ENCODE measurements at regions not wholly inside any gene's neighbourhood (a gene's known extent, or its start where the extent isn't known, plus 50 kb on each side); places are given as distances from the start of the nearest gene placed in this dataset.

- no peak overlapping the region for H3K4me2 ChIP-seq
- no peak overlapping the region for H3K4me3 ChIP-seq (IDR thresholded peaks at IDR 0.05; ENCODE audit: insufficient read depth, low read depth, low read length)
- H3K27me3 ChIP-seq (ENCODE audit: insufficient read depth, low read depth), result no peaks in the 10 kb centered on the region
- no peaks in the 10 kb centered on the region for H3K4me1 ChIP-seq (ENCODE audit: low read depth, poor library complexity, severe bottlenecking)
- no peaks in the 10 kb centered on the region for H3K36me3 ChIP-seq (ENCODE audit: insufficient read depth)
- H4K20me1 ChIP-seq (ENCODE audit: insufficient read depth), result no peaks in the 10 kb centered on the region
- no peak overlapping the region for H3K9ac ChIP-seq
- no peaks in the 10 kb centered on the region for H3K79me2 ChIP-seq (ENCODE audit: insufficient read depth, low read depth)
- TF ChIP-seq CTCF (conservative IDR thresholded peaks at IDR 0.05; ENCODE audit: low read depth, low read length), result no peak
- no peak overlapping the region for H3K27ac ChIP-seq
- no peak overlapping the region for H2AFZ ChIP-seq (ENCODE audit: low read depth)
Observed at GRCh38 chr1:232384171-232384883, 245.6 kb downstream of the SIPA1L2 start.

GRCh38 chr1:232383455-232384123 lies 246.3 kb downstream of the SIPA1L2 start:
- Histone ChIP-seq H4K20me1 (ENCODE audit: insufficient read depth) (no peaks in the 10 kb centered on the region), H2AFZ (ENCODE audit: low read depth) (no peak overlapping the region), H3K27me3 (ENCODE audit: insufficient read depth, low read depth) (no peaks in the 10 kb centered on the region), H3K27ac (no peak overlapping the region), H3K4me3 (IDR thresholded peaks at IDR 0.05; ENCODE audit: insufficient read depth, low read depth, low read length) (no peak overlapping the region), H3K36me3 (ENCODE audit: insufficient read depth) (no peaks in the 10 kb centered on the region), H3K9ac (no peak overlapping the region), H3K4me1 (ENCODE audit: low read depth, poor library complexity, severe bottlenecking) (no peaks in the 10 kb centered on the region), H3K4me2 (no peak overlapping the region), H3K79me2 (ENCODE audit: insufficient read depth, low read depth) (no peaks in the 10 kb centered on the region)
- no peak for TF ChIP-seq CTCF (conservative IDR thresholded peaks at IDR 0.05; ENCODE audit: low read depth, low read length)

- no peak for TF ChIP-seq CTCF (conservative IDR thresholded peaks at IDR 0.05; ENCODE audit: low read depth, low read length)
- Histone ChIP-seq H2AFZ (ENCODE audit: low read depth) (no peak overlapping the region), H3K9ac (no peak overlapping the region), H3K4me2 (no peak overlapping the region), H3K4me3 (IDR thresholded peaks at IDR 0.05; ENCODE audit: insufficient read depth, low read depth, low read length) (no peak overlapping the region), H3K36me3 (ENCODE audit: insufficient read depth) (no peaks in the 10 kb centered on the region), H3K27ac (no peak overlapping the region), H4K20me1 (ENCODE audit: insufficient read depth) (no peaks in the 10 kb centered on the region), H3K79me2 (ENCODE audit: insufficient read depth, low read depth) (no peaks in the 10 kb centered on the region), H3K27me3 (ENCODE audit: insufficient read depth, low read depth) (no peaks in the 10 kb centered on the region), H3K4me1 (ENCODE audit: low read depth, poor library complexity, severe bottlenecking) (no peaks in the 10 kb centered on the region)
Observed at GRCh38 chr1:232382671-232383070, 247.3 kb downstream of the SIPA1L2 start.

- H3K4me2 ChIP-seq, result no peak overlapping the region
- no peak overlapping the region for H3K9ac ChIP-seq
- TF ChIP-seq CTCF (conservative IDR thresholded peaks at IDR 0.05; ENCODE audit: low read depth, low read length), result no peak
- no peak overlapping the region for H3K4me3 ChIP-seq (IDR thresholded peaks at IDR 0.05; ENCODE audit: insufficient read depth, low read depth, low read length)
- no peaks in the 10 kb centered on the region for H3K79me2 ChIP-seq (ENCODE audit: insufficient read depth, low read depth)
- H4K20me1 ChIP-seq (ENCODE audit: insufficient read depth), result no peaks in the 10 kb centered on the region
- H3K36me3 ChIP-seq (ENCODE audit: insufficient read depth), result no peaks in the 10 kb centered on the region
- no peak overlapping the region for H2AFZ ChIP-seq (ENCODE audit: low read depth)
- no peaks in the 10 kb centered on the region for H3K4me1 ChIP-seq (ENCODE audit: low read depth, poor library complexity, severe bottlenecking)
- H3K27ac ChIP-seq, result no peak overlapping the region
- no peaks in the 10 kb centered on the region for H3K27me3 ChIP-seq (ENCODE audit: insufficient read depth, low read depth)
Observed at GRCh38 chr1:232381394-232382100, 248.4 kb downstream of the SIPA1L2 start.
